ENCODE measurements at regions not wholly inside any gene's neighbourhood (a gene's known extent, or its start where the extent isn't known, plus 50 kb on each side); places are given as distances from the start of the nearest gene placed in this dataset.

- TF ChIP-seq POLR2AphosphoS5 (IDR thresholded peaks at IDR 0.05): no peak
- TF ChIP-seq POLR2A (IDR thresholded peaks at IDR 0.05): no peak
- TF ChIP-seq CTCF (IDR thresholded peaks at IDR 0.05): no peak
- no peak for TF ChIP-seq EP300 (IDR thresholded peaks at IDR 0.05)
These were observed 400.2 kb upstream of the GOLIM4 start for GRCh38 chr3:168495932-168496331.

Measured in suprapubic skin (tissue), 4 donors.